GM12865 (cell line): ENCODE measurements at regions not wholly inside any gene's neighbourhood (a gene's known extent, or its start where the extent isn't known, plus 50 kb on each side); places are given as distances from the start of the nearest gene placed in this dataset.

Source experiments
- DNase-seq: peaks from one replicate; pipeline ENCODE4 v3.0.0; 2010; ENCODE audit warnings: low read depth
- H3K4me3 ChIP-seq: 2 replicates; pipeline ENCODE4 v1.5.1; 2011; ENCODE audit warnings: mild to moderate bottlenecking, low read depth, low read length, control low read depth
- TF ChIP-seq, protein P1 (sequence below): IDR thresholded peaks from 2 replicates; pipeline ENCODE4 v1.5.1; 2011; ENCODE audit warnings: low read length, control low read depth, low read depth, inconsistent platforms; ENCODE audit not compliant: insufficient read depth; ENCODE audit errors: missing control alignments

DNA sequence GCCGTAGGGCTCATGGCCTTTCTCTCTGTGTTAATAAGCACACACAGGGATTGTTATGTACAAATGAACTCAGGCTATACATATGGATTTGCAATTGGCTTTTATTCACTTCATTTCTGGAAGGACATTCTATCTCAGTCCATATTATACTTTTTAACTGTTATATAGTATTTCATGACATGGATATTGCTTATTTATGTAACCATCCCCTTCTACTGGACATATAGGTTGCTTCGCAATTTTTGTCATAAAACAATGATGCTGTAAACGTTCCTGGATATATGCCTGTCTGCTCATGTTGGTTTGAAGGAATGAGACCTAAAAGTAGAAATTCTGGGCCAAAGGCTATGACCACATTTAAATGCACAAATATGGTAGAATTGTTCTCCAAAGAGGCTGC, 158.1 kb downstream of the BCOR start:
- TF ChIP-seq, protein P1, sequence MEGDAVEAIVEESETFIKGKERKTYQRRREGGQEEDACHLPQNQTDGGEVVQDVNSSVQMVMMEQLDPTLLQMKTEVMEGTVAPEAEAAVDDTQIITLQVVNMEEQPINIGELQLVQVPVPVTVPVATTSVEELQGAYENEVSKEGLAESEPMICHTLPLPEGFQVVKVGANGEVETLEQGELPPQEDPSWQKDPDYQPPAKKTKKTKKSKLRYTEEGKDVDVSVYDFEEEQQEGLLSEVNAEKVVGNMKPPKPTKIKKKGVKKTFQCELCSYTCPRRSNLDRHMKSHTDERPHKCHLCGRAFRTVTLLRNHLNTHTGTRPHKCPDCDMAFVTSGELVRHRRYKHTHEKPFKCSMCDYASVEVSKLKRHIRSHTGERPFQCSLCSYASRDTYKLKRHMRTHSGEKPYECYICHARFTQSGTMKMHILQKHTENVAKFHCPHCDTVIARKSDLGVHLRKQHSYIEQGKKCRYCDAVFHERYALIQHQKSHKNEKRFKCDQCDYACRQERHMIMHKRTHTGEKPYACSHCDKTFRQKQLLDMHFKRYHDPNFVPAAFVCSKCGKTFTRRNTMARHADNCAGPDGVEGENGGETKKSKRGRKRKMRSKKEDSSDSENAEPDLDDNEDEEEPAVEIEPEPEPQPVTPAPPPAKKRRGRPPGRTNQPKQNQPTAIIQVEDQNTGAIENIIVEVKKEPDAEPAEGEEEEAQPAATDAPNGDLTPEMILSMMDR = no peak
- no peak overlapping the region for H3K4me3 ChIP-seq
- no peak for DNase-seq

DNA sequence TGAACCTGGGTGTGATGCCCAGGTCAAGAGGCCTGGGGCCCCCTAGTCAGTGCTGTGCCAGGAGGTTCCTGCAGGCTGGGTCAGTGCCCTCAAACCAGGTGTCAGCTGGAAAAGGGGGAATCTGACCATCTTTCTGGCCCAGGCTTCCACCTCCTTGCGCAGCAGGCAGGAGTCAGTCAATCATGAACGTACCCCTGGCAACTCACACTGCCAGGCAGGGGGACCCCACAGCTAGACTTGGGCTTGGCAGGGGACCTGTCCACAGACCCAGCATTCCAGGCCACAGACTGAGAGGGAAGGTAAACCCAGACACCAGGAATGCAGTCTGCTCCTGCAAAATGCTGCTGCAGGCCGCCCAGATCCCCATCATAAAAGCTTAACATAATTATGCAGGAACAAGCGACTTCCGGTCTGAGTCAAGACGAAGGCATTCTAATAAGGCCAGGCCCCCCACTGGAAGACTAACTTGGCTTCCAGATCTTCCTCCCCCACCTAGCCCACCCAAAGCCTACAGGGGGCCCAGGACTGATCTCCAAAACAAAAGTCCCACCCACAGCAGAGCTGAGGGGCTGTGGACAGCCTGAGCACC, 156.3 kb downstream of the BCOR start:
- no peak overlapping the region for H3K4me3 ChIP-seq
- TF ChIP-seq, protein P1 = no peak
- DNase-seq = no peak

DNA sequence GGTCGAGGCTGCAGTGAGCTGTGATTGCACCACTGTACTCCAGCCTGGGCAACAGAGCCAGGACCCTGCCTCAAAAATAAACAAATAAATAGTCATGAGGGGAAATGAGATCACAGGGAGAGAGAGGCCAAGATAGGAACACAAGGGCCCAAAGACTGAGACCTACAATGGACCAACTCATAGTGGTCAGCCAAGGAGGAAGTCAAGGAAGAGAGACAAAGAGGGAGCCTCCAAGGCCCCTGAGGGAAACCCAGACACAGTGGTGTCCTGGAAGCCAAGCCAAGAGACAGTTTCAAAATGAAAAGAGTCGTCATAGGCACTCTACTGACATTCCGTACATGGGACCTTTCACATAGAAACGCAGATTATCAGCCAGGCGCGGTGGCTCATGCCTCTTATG, 153.3 kb downstream of the BCOR start:
- H3K4me3 ChIP-seq = no peak overlapping the region
- no peak for DNase-seq
- TF ChIP-seq, protein P1 = no peak

DNA sequence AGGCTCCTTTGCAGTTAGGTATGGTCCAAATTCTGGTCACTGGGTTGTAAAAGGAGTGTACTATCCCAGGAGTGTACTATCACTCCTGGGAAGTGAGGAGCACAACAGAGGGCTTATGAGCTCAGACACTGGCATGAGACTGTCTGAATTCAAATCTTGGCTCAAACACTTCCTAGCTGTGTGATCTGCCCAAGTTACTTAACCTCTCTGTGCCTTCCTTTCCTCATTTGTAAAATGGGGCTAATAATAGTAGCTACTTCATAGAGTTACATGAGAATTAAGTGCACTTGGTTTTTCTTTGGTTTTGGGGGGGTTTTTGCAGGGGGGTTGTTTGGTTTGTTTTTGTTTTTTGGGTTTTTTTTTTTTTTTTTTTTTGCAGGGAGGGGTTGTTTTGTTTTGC, 152.0 kb downstream of the BCOR start:
- no peak for DNase-seq
- TF ChIP-seq, protein P1 = no peak
- H3K4me3 ChIP-seq = no peak overlapping the region

DNA sequence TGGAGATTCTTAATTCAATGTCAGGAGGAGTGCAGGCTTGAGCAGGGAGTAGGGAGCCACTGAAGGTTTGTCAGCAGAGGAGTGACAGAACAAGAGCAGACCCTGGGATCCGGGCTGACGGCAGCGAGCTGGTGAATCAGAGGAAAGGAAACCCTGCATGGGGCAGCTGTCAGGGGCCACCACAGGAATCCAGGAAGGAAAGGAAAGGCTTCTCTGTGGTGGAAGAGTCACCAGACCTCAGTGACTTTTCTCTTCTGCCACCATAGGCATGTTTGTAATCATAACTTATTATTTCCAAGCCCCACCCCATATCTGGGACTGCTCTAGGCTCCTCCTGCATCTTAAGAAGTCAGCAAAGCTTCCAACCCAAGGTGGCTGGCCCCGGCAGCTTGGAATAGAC, 150.9 kb downstream of the BCOR start:
- DNase-seq = no peak
- H3K4me3 ChIP-seq = no peak overlapping the region
- TF ChIP-seq, protein P1 = no peak

DNA sequence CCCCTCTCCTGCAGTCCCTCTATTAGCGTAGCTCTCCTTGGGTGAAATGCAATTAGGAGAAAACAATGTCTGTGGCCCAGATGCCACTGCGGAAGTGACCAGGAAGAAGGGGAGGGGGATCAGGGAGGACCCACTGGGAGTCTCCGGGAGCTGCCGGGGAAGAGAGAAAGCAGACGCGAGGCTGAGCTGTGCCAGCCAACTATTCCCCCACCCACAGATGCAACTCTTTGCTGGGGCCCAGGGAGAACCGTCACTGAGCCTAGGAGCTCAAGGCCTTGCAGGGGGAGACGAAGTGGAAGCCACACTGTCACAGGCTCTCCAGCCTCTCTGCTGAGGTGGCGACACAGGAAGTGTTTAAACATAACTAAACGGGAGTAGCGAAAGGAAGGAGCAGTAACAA, 149.2 kb downstream of the BCOR start:
- no peak for DNase-seq
- TF ChIP-seq, protein P1 = no peak
- H3K4me3 ChIP-seq = no peak overlapping the region

DNA sequence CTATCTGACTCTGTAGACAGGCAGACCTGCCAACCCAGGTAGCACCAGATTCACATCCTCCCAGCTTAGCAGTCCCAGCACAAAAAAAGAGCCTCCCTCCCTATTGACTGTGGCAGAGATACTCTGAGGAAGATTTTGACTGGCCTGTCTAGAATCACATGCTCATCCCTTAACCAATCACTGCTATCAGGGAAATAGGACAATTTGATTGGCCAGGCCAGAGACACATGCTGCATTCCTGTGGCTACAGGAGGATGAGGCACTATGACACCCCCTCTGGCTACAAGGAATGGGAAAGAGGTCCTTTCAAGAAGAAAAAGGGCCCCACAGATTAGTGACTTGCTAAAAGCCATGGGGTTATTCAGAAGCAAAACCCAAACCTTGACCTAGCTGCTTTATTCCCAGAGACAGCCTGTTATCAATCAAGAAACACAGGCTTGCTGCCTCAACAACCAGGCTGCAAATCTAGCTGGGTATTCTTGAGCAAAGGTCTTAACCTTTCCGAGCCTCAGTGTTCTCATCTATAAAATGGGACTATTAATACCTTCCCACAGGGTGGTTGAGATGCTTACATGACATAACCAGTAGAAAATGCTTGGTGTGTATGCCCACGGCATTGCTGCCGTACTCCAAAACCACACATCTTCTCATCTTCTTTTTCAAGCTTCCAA, 147.6 kb downstream of the BCOR start:
- TF ChIP-seq, protein P1 = no peak
- H3K4me3 ChIP-seq = no peak overlapping the region
- DNase-seq = peak; percentile 3
